Vagina (tissue), 2 donors: ENCODE measurements at regions not wholly inside any gene's neighbourhood (a gene's known extent, or its start where the extent isn't known, plus 50 kb on each side); places are given as distances from the start of the nearest gene placed in this dataset.

Experiments used
- POLR2A ChIP-seq, 2 donors: fragments of 450-650 bp; IDR thresholded peaks; one replicate each; pipeline ENCODE4 v1.6.1; 2017; ENCODE audit warnings: antibody characterized with exemption in 2 of 2, mild to moderate bottlenecking in 2 of 2, moderate library complexity in 2 of 2
- POLR2AphosphoS5 ChIP-seq, 2 donors: sonication (generic); formaldehyde crosslinking; IDR thresholded peaks; one replicate each; pipeline ENCODE4 v1.9.0; 2017; ENCODE audit warnings: antibody characterized with exemption in 2 of 2, mild to moderate bottlenecking in 2 of 2, low read depth in 1 of 2; ENCODE audit not compliant: insufficient read depth in 1 of 2
- TF ChIP-seq, protein P1 (sequence below), 3 experiments: fragments of 450-650 bp in 2 of 3; fragments of 200-600 bp in 1 of 3; sonication (generic) in 1 of 3; IDR thresholded peaks; one replicate each; pipeline ENCODE4 v1.5.1; 2017 to 2019; ENCODE audit warnings: antibody characterized with exemption in 3 of 3, mild to moderate bottlenecking in 2 of 3, moderate library complexity in 2 of 3

DNA sequence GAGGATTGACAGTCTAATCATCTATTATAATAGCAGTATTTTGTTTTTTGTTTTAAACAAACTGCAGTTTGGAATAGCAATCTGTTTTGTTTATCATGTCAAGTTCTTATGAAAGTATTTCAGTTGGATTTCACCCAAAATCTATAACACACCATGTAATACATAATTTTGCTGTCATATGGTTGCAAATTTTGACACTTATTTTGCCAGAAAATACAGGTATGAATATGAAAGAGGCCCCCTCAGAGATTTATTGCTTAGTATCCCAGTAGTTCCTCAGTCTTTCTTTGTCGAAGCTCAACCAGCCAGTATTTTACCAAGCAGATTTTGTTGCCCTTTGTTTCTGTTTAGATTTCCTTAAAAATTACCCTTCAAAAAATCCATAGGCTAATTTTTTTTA, 317.5 kb upstream of the CXADR start:
- TF ChIP-seq, protein P1, sequence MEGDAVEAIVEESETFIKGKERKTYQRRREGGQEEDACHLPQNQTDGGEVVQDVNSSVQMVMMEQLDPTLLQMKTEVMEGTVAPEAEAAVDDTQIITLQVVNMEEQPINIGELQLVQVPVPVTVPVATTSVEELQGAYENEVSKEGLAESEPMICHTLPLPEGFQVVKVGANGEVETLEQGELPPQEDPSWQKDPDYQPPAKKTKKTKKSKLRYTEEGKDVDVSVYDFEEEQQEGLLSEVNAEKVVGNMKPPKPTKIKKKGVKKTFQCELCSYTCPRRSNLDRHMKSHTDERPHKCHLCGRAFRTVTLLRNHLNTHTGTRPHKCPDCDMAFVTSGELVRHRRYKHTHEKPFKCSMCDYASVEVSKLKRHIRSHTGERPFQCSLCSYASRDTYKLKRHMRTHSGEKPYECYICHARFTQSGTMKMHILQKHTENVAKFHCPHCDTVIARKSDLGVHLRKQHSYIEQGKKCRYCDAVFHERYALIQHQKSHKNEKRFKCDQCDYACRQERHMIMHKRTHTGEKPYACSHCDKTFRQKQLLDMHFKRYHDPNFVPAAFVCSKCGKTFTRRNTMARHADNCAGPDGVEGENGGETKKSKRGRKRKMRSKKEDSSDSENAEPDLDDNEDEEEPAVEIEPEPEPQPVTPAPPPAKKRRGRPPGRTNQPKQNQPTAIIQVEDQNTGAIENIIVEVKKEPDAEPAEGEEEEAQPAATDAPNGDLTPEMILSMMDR (IDR thresholded peaks at IDR 0.05) = no peak
- TF ChIP-seq POLR2AphosphoS5 (IDR thresholded peaks at IDR 0.05; ENCODE audit: insufficient read depth in 1 of 2, low read depth in 1 of 2) (no peak), POLR2A (IDR thresholded peaks at IDR 0.05) (no peak)
